ENCODE measurements at regions not wholly inside any gene's neighbourhood (a gene's known extent, or its start where the extent isn't known, plus 50 kb on each side); places are given as distances from the start of the nearest gene placed in this dataset.

DNA sequence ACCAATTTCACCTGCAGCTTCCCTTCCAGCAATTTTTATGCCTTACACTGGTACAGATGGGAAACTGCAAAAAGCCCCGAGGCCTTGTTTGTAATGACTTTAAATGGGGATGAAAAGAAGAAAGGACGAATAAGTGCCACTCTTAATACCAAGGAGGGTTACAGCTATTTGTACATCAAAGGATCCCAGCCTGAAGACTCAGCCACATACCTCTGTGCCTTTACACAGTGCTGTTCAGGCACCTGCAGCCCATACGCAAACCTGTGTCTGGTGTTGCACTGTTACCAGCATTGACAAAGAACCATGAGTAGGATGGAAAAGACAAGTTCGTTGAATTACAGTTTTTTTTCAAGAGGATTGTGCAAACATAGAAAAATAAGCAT is 432.0 kb upstream of the OR4E1 start:
- TF ChIP-seq EZH2 (IDR thresholded peaks at IDR 0.05): no peak
- TF ChIP-seq POLR2AphosphoS5 (IDR thresholded peaks at IDR 0.05; ENCODE audit: borderline replicate concordance, low read depth, low read length): no peak

Measured in SK-N-MC (cell line).